Astrocyte of the spinal cord (primary cell): ENCODE measurements at regions not wholly inside any gene's neighbourhood (a gene's known extent, or its start where the extent isn't known, plus 50 kb on each side); places are given as distances from the start of the nearest gene placed in this dataset.
A peak's percentile ranks its signal among the peaks of the same experiment; 100 is the strongest.
"Not testable (repeated sequence)": the region's sequence is repeated elsewhere in the genome, so short reads cannot be mapped to it uniquely, and the experiment has no call there.

Experiments used
- DNase-seq: peaks from one replicate; pipeline ENCODE4 v3.0.0; 2011; ENCODE audit warnings: low read depth, low spot score
- H3K4me3 ChIP-seq: 2 replicates; pipeline ENCODE4 v1.5.1; 2011; ENCODE audit warnings: low read depth, mild to moderate bottlenecking, low read length, moderate library complexity
- CTCF ChIP-seq: IDR thresholded peaks from 2 replicates; pipeline ENCODE4 v1.5.1; 2012; ENCODE audit warnings: low read depth, mild to moderate bottlenecking, low read length, inconsistent platforms
- in situ Hi-C: cut with HindIII; loops from 2 replicates; pipeline ENCODE4 v1.10.0; 2017; ENCODE audit warnings: low sequenced_read_pairs

- DNase-seq, in situ Hi-C loops, H3K4me3 ChIP-seq: not testable (repeated sequence)
These were observed 279.9 kb downstream of the PLS3 start for GRCh38 chrX:115840729-115841409.

- H3K4me3 ChIP-seq, in situ Hi-C loops, DNase-seq: not testable (repeated sequence)
These were observed 290.0 kb downstream of the PLS3 start for GRCh38 chrX:115850986-115851385.

- in situ Hi-C loops, H3K4me3 ChIP-seq, DNase-seq: not testable (repeated sequence)
These were observed 292.3 kb downstream of the PLS3 start for GRCh38 chrX:115853260-115853659.

- H3K4me3 ChIP-seq, DNase-seq, in situ Hi-C loops: not testable (repeated sequence)
These were observed 289.4 kb upstream of the AGTR2 start for GRCh38 chrX:115881170-115881569.

GRCh38 chrX:115884121-115884520 lies 286.4 kb upstream of the AGTR2 start:
- H3K4me3 ChIP-seq, in situ Hi-C loops, DNase-seq: not testable (repeated sequence)

GRCh38 chrX:115888041-115888440 lies 282.5 kb upstream of the AGTR2 start:
- peak; percentile 69 for DNase-seq
- peak overlapping the region; percentile 36 for H3K4me3 ChIP-seq
- in situ Hi-C loops, result not testable (repeated sequence)

GRCh38 chrX:115888519-115888918 lies 282.0 kb upstream of the AGTR2 start:
- in situ Hi-C loops, H3K4me3 ChIP-seq, DNase-seq: not testable (repeated sequence)

- no peak overlapping the region for H3K4me3 ChIP-seq
- in situ Hi-C loops, result no loop called here
- DNase-seq, result no peak
- no peak for TF ChIP-seq CTCF
These were observed 281.2 kb upstream of the AGTR2 start for GRCh38 chrX:115889121-115889890.

GRCh38 chrX:115892056-115892708 lies 278.4 kb upstream of the AGTR2 start:
- no peak for TF ChIP-seq CTCF
- in situ Hi-C loops, result no loop called here
- DNase-seq, result no peak
- peak overlapping the region; percentile 3 for H3K4me3 ChIP-seq

- DNase-seq, result peak; percentile 71
- in situ Hi-C loops, result no loop called here
- TF ChIP-seq CTCF, result peak; percentile 25
- peak overlapping the region; percentile 3 for H3K4me3 ChIP-seq
These were observed 277.5 kb upstream of the AGTR2 start for GRCh38 chrX:115892787-115893671.
